LNCAP (cell line): ENCODE measurements at regions not wholly inside any gene's neighbourhood (a gene's known extent, or its start where the extent isn't known, plus 50 kb on each side); places are given as distances from the start of the nearest gene placed in this dataset.

Experiments used
- TF ChIP-seq, protein P1 (sequence below): fragments of 450-650 bp; IDR thresholded peaks from 2 replicates; pipeline ENCODE4 v1.5.1; 2017; ENCODE audit warnings: mild to moderate bottlenecking

DNA sequence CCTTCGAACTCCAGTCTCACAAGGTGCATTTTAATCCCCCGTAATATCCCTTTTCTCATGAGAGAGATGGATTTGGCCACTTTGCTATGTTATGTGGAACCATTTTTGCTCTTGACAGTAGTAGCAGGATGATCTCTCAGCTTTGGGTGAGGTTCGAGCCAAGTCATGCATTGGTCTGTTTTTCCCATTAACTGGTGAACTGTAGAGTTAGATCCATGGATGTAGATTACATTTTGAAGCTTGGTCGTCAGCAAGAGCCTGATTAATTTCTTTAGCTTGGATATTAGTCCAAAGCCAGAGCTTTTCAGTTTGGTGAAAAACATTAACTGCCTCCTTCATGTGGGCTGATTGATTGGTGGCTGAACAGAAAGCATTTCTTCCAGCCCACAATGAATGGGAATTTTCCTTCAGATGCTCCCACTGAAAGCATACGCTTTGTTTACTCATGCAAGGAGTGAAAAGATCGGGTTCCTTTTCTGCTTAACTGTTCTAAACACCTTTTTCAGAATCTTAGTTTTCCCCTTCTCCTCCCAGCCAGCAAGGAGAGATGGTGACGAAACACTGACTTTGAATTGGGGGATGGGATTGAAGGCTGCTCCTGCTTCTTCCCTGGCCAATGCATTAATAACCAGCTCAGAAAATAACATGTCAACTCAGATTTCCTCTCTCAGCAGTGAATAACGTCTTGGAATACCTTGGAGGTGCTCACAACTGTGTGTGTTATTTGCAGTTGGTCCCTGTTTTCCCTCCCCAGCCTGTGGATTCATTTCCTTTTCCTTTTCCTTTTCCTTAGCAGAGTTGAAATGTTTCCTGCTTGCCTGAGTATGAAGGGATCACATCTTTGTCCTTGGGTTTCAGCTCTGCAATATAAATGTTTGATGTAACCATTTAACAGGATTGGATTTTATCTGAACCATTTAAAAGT is 351.8 kb upstream of the FZD8 start:
- TF ChIP-seq, protein P1, sequence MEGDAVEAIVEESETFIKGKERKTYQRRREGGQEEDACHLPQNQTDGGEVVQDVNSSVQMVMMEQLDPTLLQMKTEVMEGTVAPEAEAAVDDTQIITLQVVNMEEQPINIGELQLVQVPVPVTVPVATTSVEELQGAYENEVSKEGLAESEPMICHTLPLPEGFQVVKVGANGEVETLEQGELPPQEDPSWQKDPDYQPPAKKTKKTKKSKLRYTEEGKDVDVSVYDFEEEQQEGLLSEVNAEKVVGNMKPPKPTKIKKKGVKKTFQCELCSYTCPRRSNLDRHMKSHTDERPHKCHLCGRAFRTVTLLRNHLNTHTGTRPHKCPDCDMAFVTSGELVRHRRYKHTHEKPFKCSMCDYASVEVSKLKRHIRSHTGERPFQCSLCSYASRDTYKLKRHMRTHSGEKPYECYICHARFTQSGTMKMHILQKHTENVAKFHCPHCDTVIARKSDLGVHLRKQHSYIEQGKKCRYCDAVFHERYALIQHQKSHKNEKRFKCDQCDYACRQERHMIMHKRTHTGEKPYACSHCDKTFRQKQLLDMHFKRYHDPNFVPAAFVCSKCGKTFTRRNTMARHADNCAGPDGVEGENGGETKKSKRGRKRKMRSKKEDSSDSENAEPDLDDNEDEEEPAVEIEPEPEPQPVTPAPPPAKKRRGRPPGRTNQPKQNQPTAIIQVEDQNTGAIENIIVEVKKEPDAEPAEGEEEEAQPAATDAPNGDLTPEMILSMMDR, result no peak

DNA sequence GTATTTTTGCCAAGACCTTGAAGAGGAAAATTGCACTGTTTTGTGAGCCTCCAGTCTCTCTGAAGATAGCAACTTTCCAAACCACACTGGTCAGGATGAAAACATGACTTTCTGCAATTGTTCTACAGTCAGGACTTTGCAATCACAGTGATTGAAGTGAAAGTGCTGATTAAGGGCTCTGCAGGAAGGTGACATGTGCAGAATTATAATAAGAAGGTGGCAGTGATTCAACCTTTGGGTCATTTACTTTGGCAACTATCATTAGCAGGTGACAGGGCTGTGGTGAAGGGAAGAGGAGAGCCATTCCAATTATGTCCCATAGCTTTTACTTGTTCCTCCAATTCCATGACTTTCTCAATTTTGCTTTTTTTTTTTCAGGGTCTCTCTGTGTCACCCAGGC is 350.0 kb upstream of the FZD8 start:
- TF ChIP-seq, protein P1, result no peak

DNA sequence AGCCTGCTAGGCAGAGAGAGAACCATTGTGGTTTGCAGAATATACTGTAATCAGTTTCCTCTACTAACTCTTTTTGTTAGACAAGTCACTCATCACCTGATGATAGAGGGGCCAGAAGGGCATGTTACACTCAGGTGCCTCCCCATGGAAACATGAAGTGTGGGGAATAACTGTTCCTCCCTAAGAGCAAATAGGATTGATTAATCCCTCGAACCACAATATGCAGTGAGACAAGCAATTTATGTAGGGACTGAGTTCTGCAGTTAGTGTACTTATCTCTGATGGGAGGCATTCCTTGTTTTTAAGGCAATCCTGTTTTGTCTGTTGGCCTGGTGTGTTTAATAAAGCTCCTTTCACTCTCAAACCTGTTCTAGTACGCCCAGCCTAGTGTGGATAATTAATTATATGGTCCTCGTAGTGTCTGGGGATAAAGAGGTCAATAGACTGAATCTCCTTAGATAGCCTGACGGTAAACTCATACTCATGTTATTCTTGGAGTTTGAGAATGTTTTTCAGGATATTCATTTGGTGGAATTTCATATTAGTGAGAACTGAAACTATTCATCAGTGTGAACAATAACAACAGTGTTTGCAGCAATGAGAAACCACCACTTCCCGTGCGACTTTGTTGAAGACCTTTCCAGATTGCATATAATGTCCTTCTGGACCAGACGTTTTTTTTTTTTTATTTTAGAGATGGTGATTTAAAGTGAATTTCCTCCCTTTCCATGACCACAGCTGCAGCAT is 344.8 kb upstream of the FZD8 start:
- TF ChIP-seq, protein P1, result no peak

DNA sequence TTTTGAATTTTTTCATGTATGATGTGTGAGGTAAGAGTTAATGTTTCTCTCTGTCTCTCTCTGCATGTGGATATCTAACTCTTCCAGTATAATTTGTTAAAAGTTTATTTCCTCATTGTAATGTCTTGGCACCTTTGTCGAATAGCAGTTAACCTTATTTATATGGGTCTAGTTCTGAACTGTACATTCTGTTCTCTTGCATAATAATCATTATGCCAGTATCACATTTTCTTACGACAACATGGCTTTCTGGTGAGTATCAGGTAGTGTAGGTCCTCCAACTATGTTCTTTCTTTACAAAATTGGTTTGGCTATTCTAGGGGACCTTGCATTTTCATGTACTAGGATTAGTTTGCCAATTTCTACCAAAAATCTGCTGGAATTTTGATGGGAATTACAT is 337.0 kb upstream of the FZD8 start:
- TF ChIP-seq, protein P1, result no peak

DNA sequence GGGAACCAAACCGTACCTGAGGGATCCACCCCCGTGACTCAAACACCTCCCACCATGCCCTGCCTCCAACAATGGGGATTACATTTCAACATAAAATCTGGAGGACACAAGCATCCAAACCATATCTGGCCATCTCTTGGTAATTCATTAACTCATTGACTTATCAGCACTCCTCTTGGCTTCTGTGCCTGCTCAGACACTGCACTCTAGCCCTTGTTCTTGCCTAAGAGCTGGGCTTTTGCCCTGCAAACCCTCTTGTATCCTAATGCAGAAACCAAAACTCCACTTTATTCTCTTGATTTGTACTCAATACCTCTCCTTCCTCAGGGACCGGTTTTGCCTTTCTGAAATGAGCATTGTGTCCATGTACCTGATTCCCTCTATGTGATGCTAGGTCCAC is 330.2 kb upstream of the FZD8 start:
- TF ChIP-seq, protein P1, result no peak

DNA sequence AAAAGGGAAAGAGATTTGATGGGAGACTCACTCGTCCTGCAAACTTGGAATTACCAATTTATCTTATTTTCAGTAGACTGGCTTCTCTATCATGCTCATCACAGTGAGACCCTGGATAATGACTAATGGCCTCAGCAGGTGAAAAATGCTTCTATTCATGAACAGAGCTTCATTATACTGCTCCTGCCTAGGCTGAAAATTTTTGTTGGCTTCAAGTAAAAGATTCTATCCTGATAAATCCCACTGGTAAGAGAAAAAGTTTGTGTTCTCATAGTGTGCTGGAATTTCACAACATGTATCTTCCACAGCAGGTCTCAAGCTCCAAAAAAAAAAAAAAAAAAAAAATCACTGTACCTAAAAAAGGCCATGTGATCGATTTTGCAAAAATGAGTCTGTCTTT is 329.3 kb upstream of the FZD8 start:
- TF ChIP-seq, protein P1, result no peak

DNA sequence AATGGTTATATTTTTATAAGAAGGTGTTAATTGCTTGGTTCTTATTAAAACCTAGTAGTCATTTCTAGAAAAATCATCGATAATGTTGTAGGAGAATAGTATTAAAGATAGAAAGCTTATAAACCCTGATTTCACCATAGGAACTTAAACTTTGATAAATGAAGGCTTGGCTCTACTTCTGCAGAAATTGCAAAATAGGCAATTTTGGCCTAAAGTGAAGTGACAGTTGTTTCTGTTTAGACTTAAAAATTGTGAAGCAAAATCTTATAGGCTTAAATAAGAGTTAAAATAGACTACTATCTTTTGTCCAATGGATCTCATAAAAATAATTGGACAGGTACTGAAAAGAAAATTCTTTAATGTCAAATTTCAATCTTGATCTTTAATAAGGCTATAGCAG is 321.6 kb upstream of the FZD8 start:
- TF ChIP-seq, protein P1, result no peak
